Esophagus muscularis mucosa (tissue), 4 donors: ENCODE measurements at regions not wholly inside any gene's neighbourhood (a gene's known extent, or its start where the extent isn't known, plus 50 kb on each side); places are given as distances from the start of the nearest gene placed in this dataset.
"Not testable (repeated sequence)": the region's sequence is repeated elsewhere in the genome, so short reads cannot be mapped to it uniquely, and the experiment has no call there.

Source experiments
- DNase-seq: peaks from one replicate; pipeline ENCODE4 v3.0.0-alpha.2; 2017; ENCODE audit errors: extremely low spot score
- H3K27ac ChIP-seq, 4 donors: fragments of 200-600 bp; sonication (generic); replicated peaks in 1 of 4; 1 replicate in 3 of 4; 2 replicates in 1 of 4; pipeline ENCODE4 v1.5.1; 2016 to 2019; ENCODE audit warnings: mild to moderate bottlenecking in 1 of 4
- H3K27me3 ChIP-seq, 4 donors: fragments of 200-600 bp; sonication (generic); one replicate each; pipeline versions ENCODE4 v1.5.1 to v1.6.0; 2016 to 2019
- H3K36me3 ChIP-seq, 4 donors: fragments of 200-600 bp; sonication (generic); one replicate each; pipeline ENCODE4 v1.5.1; 2016 to 2019
- H3K4me1 ChIP-seq, 4 donors: fragments of 200-600 bp; sonication (generic); one replicate each; pipeline ENCODE4 v1.5.1; 2016 to 2019
- H3K4me3 ChIP-seq, 4 donors: fragments of 200-600 bp; sonication (generic); 1 replicate in 2 of 4; 2 replicates in 2 of 4; pipeline ENCODE4 v1.5.1; 2016 to 2019; ENCODE audit warnings: mild to moderate bottlenecking in 4 of 4, moderate library complexity in 1 of 4
- H3K9me3 ChIP-seq, 4 donors: fragments of 200-600 bp; sonication (generic); 1 replicate in 3 of 4; 2 replicates in 1 of 4; pipeline ENCODE4 v1.5.1; 2016 to 2019
- CTCF ChIP-seq, 3 experiments: fragments of 200-600 bp in 2 of 3; fragments of 450-650 bp in 1 of 3; sonication (generic) in 2 of 3; IDR thresholded peaks; one replicate each; pipeline ENCODE4 v1.5.1; 2017 to 2019; ENCODE audit warnings: antibody characterized with exemption in 3 of 3, mild to moderate bottlenecking in 2 of 3, moderate library complexity in 1 of 3
- EP300 ChIP-seq: sonication (generic); formaldehyde crosslinking; IDR thresholded peaks from one replicate; pipeline ENCODE4 v1.6.1; 2017; ENCODE audit warnings: antibody characterized with exemption
- POLR2A ChIP-seq: fragments of 450-650 bp; IDR thresholded peaks from one replicate; pipeline ENCODE4 v1.6.1; 2017; ENCODE audit warnings: antibody characterized with exemption, moderate library complexity, mild to moderate bottlenecking, low read depth
- POLR2AphosphoS5 ChIP-seq, 2 donors: sonication (generic); formaldehyde crosslinking; IDR thresholded peaks; one replicate each; pipeline ENCODE4 v1.6.1; 2017; ENCODE audit warnings: antibody characterized with exemption in 2 of 2
- WGBS: methylation state at CpG from one replicate; pipeline ENCODE4 v1.1.5; 2018; 5-methylcytosine and 5-hydroxymethylcytosine counted together
- intact Hi-C: fragments of 100-400 bp; cut with DNase I; formaldehyde crosslinking; loops from one replicate; pipeline ENCODE4 v1.15.1; 2023

- no peaks in the 10 kb centered on the region for H3K4me1 ChIP-seq
- H3K9me3 ChIP-seq: no peaks in the 10 kb centered on the region
- no peaks in the 10 kb centered on the region for H3K36me3 ChIP-seq
- no peaks in the 10 kb centered on the region for H3K27me3 ChIP-seq
- WGBS: 71% methylated on average over 4 of the region's 4 CpGs
- intact Hi-C loops: no loop called here
- TF ChIP-seq EP300 (no peak), CTCF (IDR thresholded peaks at IDR 0.05) (no peak), POLR2AphosphoS5 (IDR thresholded peaks at IDR 0.05) (no peak), POLR2A (no peak)
- no peak overlapping the region for H3K4me3 ChIP-seq
- no peak overlapping the region for H3K27ac ChIP-seq
- DNase-seq: no peak
These were observed 84.8 kb upstream of the WDR44 start for GRCh38 chrX:118261151-118261550.

- DNase-seq: no peak
- WGBS: 59% methylated on average over 3 of the region's 3 CpGs
- Histone ChIP-seq H3K27ac (no peak overlapping the region), H3K9me3 (no peaks in the 10 kb centered on the region), H3K4me1 (no peaks in the 10 kb centered on the region), H3K27me3 (no peaks in the 10 kb centered on the region), H3K36me3 (no peaks in the 10 kb centered on the region), H3K4me3 (no peak overlapping the region)
- no peak for TF ChIP-seq POLR2A
- no peak for TF ChIP-seq POLR2AphosphoS5 (IDR thresholded peaks at IDR 0.05)
- TF ChIP-seq EP300: no peak
- no peak for TF ChIP-seq CTCF (IDR thresholded peaks at IDR 0.05)
- intact Hi-C loops: no loop called here
These were observed 74.1 kb upstream of the WDR44 start for GRCh38 chrX:118271775-118272174.

- intact Hi-C loops: no loop called here
- DNase-seq: no peak
- TF ChIP-seq POLR2A (no peak), CTCF (IDR thresholded peaks at IDR 0.05) (no peak), EP300 (no peak), POLR2AphosphoS5 (IDR thresholded peaks at IDR 0.05) (no peak)
- no peaks in the 10 kb centered on the region for H3K9me3 ChIP-seq
- H3K4me1 ChIP-seq: no peaks in the 10 kb centered on the region
- no peak overlapping the region for H3K4me3 ChIP-seq
- no peaks in the 10 kb centered on the region for H3K27me3 ChIP-seq
- no peaks in the 10 kb centered on the region for H3K36me3 ChIP-seq
- H3K27ac ChIP-seq: no peak overlapping the region
These were observed 73.7 kb upstream of the WDR44 start for GRCh38 chrX:118272242-118272641.

- H3K9me3 ChIP-seq: no peaks in the 10 kb centered on the region
- 47% methylated on average over 4 of the region's 4 CpGs for WGBS
- no peaks in the 10 kb centered on the region for H3K4me1 ChIP-seq
- H3K27ac ChIP-seq: no peak overlapping the region
- no peaks in the 10 kb centered on the region for H3K27me3 ChIP-seq
- intact Hi-C loops: no loop called here
- DNase-seq: no peak
- H3K36me3 ChIP-seq: no peaks in the 10 kb centered on the region
- TF ChIP-seq CTCF (IDR thresholded peaks at IDR 0.05) (no peak), POLR2A (no peak), EP300 (no peak)
- H3K4me3 ChIP-seq: no peak overlapping the region
These were observed 59.7 kb upstream of the WDR44 start for GRCh38 chrX:118286066-118286762.

GRCh38 chrX:118295818-118296217 is 50.1 kb upstream of the WDR44 start:
- WGBS: 73% methylated on average over 1 of the region's 1 CpG
- H3K27me3 ChIP-seq, H3K36me3 ChIP-seq, H3K4me3 ChIP-seq, H3K4me1 ChIP-seq, H3K9me3 ChIP-seq, H3K27ac ChIP-seq, intact Hi-C loops, DNase-seq: not testable (repeated sequence)
